H1 (cell line): ENCODE measurements at regions not wholly inside any gene's neighbourhood (a gene's known extent, or its start where the extent isn't known, plus 50 kb on each side); places are given as distances from the start of the nearest gene placed in this dataset.

Experiments used
- CTCF ChIA-PET: fragments of 300-600 bp; sonication (Branson Sonifier 250); formaldehyde crosslinking; loops from one replicate; lab custom pipeline; 2021; ENCODE audit not compliant: partially characterized antibody; lab: Charles Lee
- POLR2A ChIA-PET: fragments of 300-600 bp; sonication (Branson Sonifier 250); formaldehyde crosslinking; loops from one replicate; lab custom pipeline; 2021; ENCODE audit warnings: inconsistent platforms; ENCODE audit not compliant: partially characterized antibody; lab: Charles Lee
- DNase-seq, 2 experiments: peaks; one replicate each; pipeline versions ENCODE4 v3.0.0 to v3.0.0-alpha.2; 2010 to 2022; ENCODE audit warnings: low spot score in 2 of 2, low read depth in 1 of 2, mixed read lengths in 1 of 2
- FAIRE-seq: peaks from 2 replicates; lab custom pipeline; 2011; peaks lifted over from hg19 to GRCh38; lab: Jason Lieb, UNC
- H2AFZ ChIP-seq: 2 replicates; pipeline ENCODE4 v1.8.1; 2012; ENCODE audit warnings: low read length, inconsistent platforms
- H2AK5ac ChIP-seq: 2 replicates; pipeline ENCODE4 v1.6.1; 2013; ENCODE audit warnings: low read depth, low read length
- H2BK120ac ChIP-seq: replicated peaks from 2 replicates; pipeline ENCODE3; 2013; ENCODE audit warnings: low read depth, low read length, inconsistent platforms
- H2BK12ac ChIP-seq: 2 replicates; pipeline ENCODE4 v1.6.1; 2013; ENCODE audit warnings: low read depth, low read length
- H2BK15ac ChIP-seq: 2 replicates; pipeline ENCODE4 v1.6.1; 2013; ENCODE audit warnings: low read length
- H2BK20ac ChIP-seq: 2 replicates; pipeline ENCODE4 v1.6.1; 2013; ENCODE audit warnings: low read length
- H2BK5ac ChIP-seq: 2 replicates; pipeline ENCODE4 v1.6.1; 2013; ENCODE audit warnings: low read depth, low read length
- H3K14ac ChIP-seq: 2 replicates; pipeline ENCODE4 v1.6.1; 2013; ENCODE audit warnings: inconsistent platforms; ENCODE audit not compliant: insufficient read length
- H3K18ac ChIP-seq: 2 replicates; pipeline ENCODE4 v1.6.1; 2013; ENCODE audit warnings: low read length; ENCODE audit errors: extremely low read depth
- H3K23ac ChIP-seq: 2 replicates; pipeline ENCODE4 v1.6.1; 2013; ENCODE audit warnings: inconsistent platforms; ENCODE audit not compliant: insufficient read length
- H3K23me2 ChIP-seq: 2 replicates; pipeline ENCODE4 v1.6.1; 2013; ENCODE audit warnings: low read depth, low read length
- H3K27ac ChIP-seq: 2 replicates; pipeline ENCODE4 v1.6.1; 2011; ENCODE audit warnings: low read depth, low read length, inconsistent platforms
- H3K27me3 ChIP-seq, 4 experiments: replicated peaks in 1 of 4; 1 replicate in 1 of 4; 2 replicates in 3 of 4; pipeline versions ENCODE4 v1.6.1 to v1.8.1; 2011 to 2013; ENCODE audit warnings: low read length in 3 of 4, mild to moderate bottlenecking in 3 of 4, inconsistent platforms in 2 of 4, mixed read lengths in 2 of 4, moderate library complexity in 1 of 4; ENCODE audit not compliant: control insufficient read depth in 3 of 4, insufficient read depth in 3 of 4; ENCODE audit errors: extremely low read depth in 1 of 4
- H3K36me3 ChIP-seq, 4 experiments: 2 replicates each; pipeline versions ENCODE4 v1.6.1 to v1.8.1; 2011 to 2013; ENCODE audit warnings: mild to moderate bottlenecking in 4 of 4, low read length in 3 of 4, moderate library complexity in 2 of 4, control low read depth in 1 of 4, inconsistent platforms in 1 of 4; ENCODE audit not compliant: insufficient read depth in 4 of 4, control insufficient read depth in 2 of 4
- H3K4ac ChIP-seq: replicated peaks from 2 replicates; pipeline ENCODE3; 2013; ENCODE audit warnings: low read length, low read depth, mixed read lengths, inconsistent platforms; ENCODE audit not compliant: insufficient read length
- H3K4me1 ChIP-seq, 4 experiments: replicated peaks in 1 of 4; 1 replicate in 1 of 4; 2 replicates in 3 of 4; pipeline versions ENCODE4 v1.6.1 to v1.8.1; 2011 to 2013; ENCODE audit warnings: low read length in 3 of 4, inconsistent platforms in 2 of 4, mixed read lengths in 1 of 4; ENCODE audit not compliant: insufficient read depth in 4 of 4, control insufficient read depth in 3 of 4
- H3K4me2 ChIP-seq, 2 experiments: 2 replicates each; pipeline versions ENCODE4 v1.6.1 to v1.8.1; 2011 to 2013; ENCODE audit warnings: low read depth in 2 of 2, low read length in 2 of 2, control low read depth in 1 of 2, inconsistent platforms in 1 of 2, mild to moderate bottlenecking in 1 of 2; ENCODE audit not compliant: insufficient read depth in 1 of 2
- H3K4me3 ChIP-seq, 4 experiments: fragments of 200-600, 300-600 bp in 1 of 4; sonication (generic), shearing (Covaris generic), sonication (Bioruptor Twin) in 1 of 4; 2 replicates each; pipeline versions ENCODE4 v1.5.1 to v1.8.1; 2011 to 2016; ENCODE audit warnings: low read length in 4 of 4, low read depth in 3 of 4, control low read depth in 2 of 4, inconsistent platforms in 2 of 4, mild to moderate bottlenecking in 2 of 4, mixed read lengths in 1 of 4, moderate library complexity in 1 of 4; ENCODE audit not compliant: insufficient read depth in 2 of 4; ENCODE audit errors: extremely low read depth in 1 of 4
- H3K56ac ChIP-seq: replicated peaks from 2 replicates; pipeline ENCODE3; 2013; ENCODE audit warnings: low read depth, mild to moderate bottlenecking, mixed read lengths, low read length, inconsistent platforms; ENCODE audit not compliant: insufficient read length
- H3K79me1 ChIP-seq: 2 replicates; pipeline ENCODE4 v1.6.1; 2013; ENCODE audit warnings: low read depth, low read length, control low read depth
- H3K79me2 ChIP-seq, 2 experiments: 2 replicates each; pipeline versions ENCODE4 v1.6.1 to v1.8.1; 2012 to 2013; ENCODE audit warnings: low read length in 2 of 2, mild to moderate bottlenecking in 2 of 2, inconsistent platforms in 1 of 2; ENCODE audit not compliant: insufficient read depth in 2 of 2, control insufficient read depth in 1 of 2
- H3K9ac ChIP-seq, 4 experiments: replicated peaks in 1 of 4; 1 replicate in 1 of 4; 2 replicates in 3 of 4; pipeline versions ENCODE4 v1.6.1 to v1.8.1; 2011 to 2013; ENCODE audit warnings: low read depth in 3 of 4, low read length in 3 of 4, control low read depth in 2 of 4, mild to moderate bottlenecking in 2 of 4, moderate library complexity in 2 of 4, inconsistent platforms in 1 of 4; ENCODE audit errors: extremely low read depth in 1 of 4
- H3K9me3 ChIP-seq, 2 experiments: 2 replicates each; pipeline versions ENCODE4 v1.6.1 to v1.8.1; 2012 to 2013; ENCODE audit warnings: mild to moderate bottlenecking in 2 of 2, moderate library complexity in 2 of 2, control low read depth in 1 of 2, inconsistent platforms in 1 of 2, low read depth in 1 of 2, low read length in 1 of 2, mixed read lengths in 1 of 2; ENCODE audit not compliant: insufficient read depth in 2 of 2
- H4K20me1 ChIP-seq, 2 experiments: replicated peaks in 1 of 2; 2 replicates each; pipeline versions ENCODE3 to v1.8.1; 2011 to 2013; ENCODE audit warnings: inconsistent platforms in 2 of 2, low read length in 2 of 2, mild to moderate bottlenecking in 1 of 2; ENCODE audit not compliant: insufficient read depth in 2 of 2, control insufficient read depth in 1 of 2
- H4K5ac ChIP-seq: 2 replicates; pipeline ENCODE4 v1.6.1; 2013; ENCODE audit warnings: low read length, low read depth, mixed read lengths, inconsistent platforms; ENCODE audit not compliant: insufficient read length
- H4K8ac ChIP-seq: 2 replicates; pipeline ENCODE4 v1.8.0; 2013; ENCODE audit warnings: mild to moderate bottlenecking, moderate library complexity, low read length, inconsistent platforms; ENCODE audit not compliant: insufficient read depth; ENCODE audit errors: extremely low read depth
- H4K91ac ChIP-seq: replicated peaks from 2 replicates; pipeline ENCODE3; 2013; ENCODE audit warnings: low read length, mixed read lengths, inconsistent platforms; ENCODE audit not compliant: insufficient read length
- SIN3A ChIP-seq, 2 experiments: IDR thresholded peaks in 1 of 2; conservative IDR thresholded peaks in 1 of 2; 2 replicates each; pipeline ENCODE4 v1.6.1; 2011 to 2012; ENCODE audit warnings: low read length in 2 of 2, improper control_type of control experiment in 1 of 2, low read depth in 1 of 2, mild to moderate bottlenecking in 1 of 2
- WGBS, 2 experiments: shearing (Covaris generic) in 1 of 2; methylation state at CpG; one replicate each; pipeline versions ENCODE4 v1.1.6 to v1.1.7; 2013 to 2015; ENCODE audit warnings: low lambda C conversion rate in 2 of 2, mixed read lengths in 2 of 2, inconsistent platforms in 1 of 2, low coverage in 1 of 2, missing lambda C conversion rate in 1 of 2; ENCODE audit not compliant: insufficient replicate concordance in 2 of 2, insufficient coverage in 1 of 2, insufficient read length in 1 of 2; ENCODE audit errors: extremely low coverage in 1 of 2, missing lambda C conversion rate in 1 of 2; 5-methylcytosine and 5-hydroxymethylcytosine counted together

DNA sequence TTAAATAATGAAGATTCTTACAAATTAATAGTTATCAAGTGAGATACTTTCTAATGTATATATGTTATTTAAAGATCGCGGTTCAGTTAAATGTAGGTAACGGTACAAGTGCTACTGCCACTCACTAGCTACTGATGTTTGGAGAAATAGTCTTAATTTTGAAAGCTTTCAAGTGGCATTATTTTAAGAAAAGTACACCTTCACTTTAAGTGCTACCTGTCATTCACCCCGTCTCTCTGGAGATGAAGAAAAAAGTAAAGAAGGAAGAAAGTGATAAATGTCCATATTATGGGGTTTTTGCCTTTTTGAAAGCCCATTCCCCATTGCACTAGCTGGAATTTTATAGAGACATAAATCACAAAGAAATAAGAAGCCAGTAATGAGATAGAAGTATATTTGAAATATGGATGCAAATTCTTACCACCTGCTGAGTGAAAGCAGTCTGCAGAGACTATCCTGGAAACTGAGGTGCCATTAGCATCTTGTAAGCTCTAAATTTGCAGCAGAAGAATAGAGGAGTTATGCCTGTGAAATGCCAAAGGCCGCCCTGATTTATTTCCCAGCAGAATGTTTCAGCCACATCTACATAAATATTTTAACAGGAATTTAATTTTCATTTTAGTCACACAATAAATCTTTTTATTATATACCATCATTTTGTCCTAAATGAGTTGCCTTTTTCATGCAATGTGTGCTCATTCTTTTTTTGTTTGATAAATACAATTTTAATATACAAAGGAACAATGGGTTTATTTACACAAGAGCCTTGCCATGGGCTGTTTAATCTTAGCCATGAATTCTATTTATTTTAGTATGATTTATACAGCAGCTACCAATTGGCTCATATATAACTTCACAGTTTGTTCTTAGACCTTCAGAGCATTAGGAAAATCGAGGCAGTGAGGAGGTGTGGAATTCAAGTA, 489.9 kb upstream of the RAG2 start:
- no peaks in the 10 kb centered on the region for H3K27me3 ChIP-seq

More for the DNA sequence above, 489.9 kb upstream of the RAG2 start:
- H2BK20ac ChIP-seq, result no peak overlapping the region
- POLR2A ChIA-PET, result no interaction called here
- no peak overlapping the region for H3K56ac ChIP-seq
- no peak overlapping the region for H3K18ac ChIP-seq
- H3K9ac ChIP-seq, result no peak overlapping the region
- H4K20me1 ChIP-seq, result no peaks in the 10 kb centered on the region
- no peak overlapping the region for H2AK5ac ChIP-seq
- 91% methylated on average over 6 of the region's 6 CpGs; no CpG with 5 or more reads in 1 of the 2 experiments for WGBS, 2 experiments
- H3K4ac ChIP-seq, result no peak overlapping the region
- no peak overlapping the region for H4K5ac ChIP-seq
- FAIRE-seq, result no peak
- H3K14ac ChIP-seq, result no peak overlapping the region
- no peak overlapping the region for H3K23ac ChIP-seq
- no peak overlapping the region for H2BK12ac ChIP-seq
- no peak for TF ChIP-seq SIN3A (conservative IDR thresholded peaks at IDR 0.05 in 1 of 2, IDR thresholded peaks at IDR 0.05 in 1 of 2; ENCODE audit: low read depth in 1 of 2, low read length in 2 of 2)
- no peak overlapping the region for H3K4me2 ChIP-seq
- no peak overlapping the region for H4K91ac ChIP-seq
- no peak overlapping the region for H4K8ac ChIP-seq
- H3K23me2 ChIP-seq, result no peaks in the 10 kb centered on the region
- no peaks in the 10 kb centered on the region for H3K79me1 ChIP-seq
- no peaks in the 10 kb centered on the region for H3K79me2 ChIP-seq
- H3K27ac ChIP-seq, result no peak overlapping the region
- H3K9me3 ChIP-seq, result no peaks in the 10 kb centered on the region
- no peak overlapping the region for H2BK5ac ChIP-seq
- no peak overlapping the region for H2BK120ac ChIP-seq
- no peak overlapping the region for H3K4me3 ChIP-seq
- no peak overlapping the region for H2AFZ ChIP-seq
- no peak for DNase-seq
- no peak overlapping the region for H2BK15ac ChIP-seq
- CTCF ChIA-PET, result no interaction called here
- no peaks in the 10 kb centered on the region for H3K4me1 ChIP-seq
- H3K36me3 ChIP-seq, result no peaks in the 10 kb centered on the region
